GOT3 (cell line): ENCODE measurements at regions not wholly inside any gene's neighbourhood (a gene's known extent, or its start where the extent isn't known, plus 50 kb on each side); places are given as distances from the start of the nearest gene placed in this dataset.

Experiments used
- DNase-seq: peaks from one replicate; lab custom pipeline; 2025; ENCODE audit warnings: mixed read lengths; lab: John Stamatoyannopoulos, UW

DNA sequence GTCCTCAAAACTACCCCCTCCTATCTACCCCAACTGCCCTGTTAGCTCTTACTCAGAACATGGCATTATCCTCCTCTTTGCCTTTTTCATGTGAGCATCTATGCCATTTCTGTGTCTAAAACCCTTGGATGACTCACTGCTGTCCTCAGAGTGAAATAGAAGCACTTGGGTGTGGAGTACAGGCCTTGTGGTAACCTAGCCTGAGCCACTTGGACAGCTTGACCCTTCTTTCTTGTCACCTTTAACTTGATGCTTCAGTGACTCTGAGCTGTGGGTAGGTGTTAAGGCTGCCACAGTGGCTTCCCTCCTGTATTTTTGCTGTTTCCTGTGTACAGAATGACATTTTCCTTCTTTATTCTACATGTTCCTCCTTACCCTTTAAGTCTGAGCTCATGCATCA, 391.4 kb downstream of the SH3GL2 start:
- DNase-seq = no peak

DNA sequence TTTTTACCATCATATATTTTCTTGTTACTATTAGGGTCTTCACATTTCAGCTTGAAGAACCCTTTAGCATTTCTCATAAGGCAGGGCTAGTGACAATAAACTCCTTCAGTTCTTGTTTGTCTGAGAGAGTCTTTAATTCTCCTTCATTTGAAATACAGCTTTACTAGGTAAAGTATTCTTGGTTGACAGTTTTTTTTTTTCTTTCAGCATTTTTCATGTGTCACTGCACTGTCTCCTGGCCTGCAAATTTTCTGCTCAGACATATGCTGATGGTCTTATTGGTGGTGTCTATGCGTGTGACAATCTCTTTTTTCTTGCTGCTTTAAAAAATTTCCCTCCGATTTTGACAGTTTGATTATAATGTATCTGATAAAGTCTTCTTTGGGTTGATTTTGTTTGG, 399.9 kb downstream of the SH3GL2 start:
- no peak for DNase-seq

- no peak for DNase-seq
These were observed 407.7 kb downstream of the SH3GL2 start for GRCh38 chr9:17986595-17986994.

- no peak for DNase-seq
These were observed 408.3 kb downstream of the SH3GL2 start for GRCh38 chr9:17987189-17987588.

DNA sequence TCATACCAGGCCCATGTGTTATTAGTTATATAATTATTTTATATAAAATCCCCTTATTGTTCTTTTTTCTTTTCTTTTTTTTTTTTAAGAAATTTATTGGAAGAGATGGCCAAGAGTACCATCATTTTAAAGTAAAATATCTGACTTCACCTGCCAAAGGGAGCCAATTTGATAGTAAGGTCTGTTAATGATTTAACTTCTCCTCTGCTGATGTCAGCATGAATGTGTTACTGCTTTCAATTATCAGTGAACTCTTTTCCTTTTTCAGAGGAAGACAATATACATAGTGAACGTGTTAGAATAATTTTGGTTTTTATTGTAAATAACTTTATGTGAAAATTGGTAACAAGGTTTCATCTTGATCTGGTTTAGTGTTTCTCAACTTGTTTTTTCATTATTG, 409.6 kb downstream of the SH3GL2 start:
- no peak for DNase-seq

DNA sequence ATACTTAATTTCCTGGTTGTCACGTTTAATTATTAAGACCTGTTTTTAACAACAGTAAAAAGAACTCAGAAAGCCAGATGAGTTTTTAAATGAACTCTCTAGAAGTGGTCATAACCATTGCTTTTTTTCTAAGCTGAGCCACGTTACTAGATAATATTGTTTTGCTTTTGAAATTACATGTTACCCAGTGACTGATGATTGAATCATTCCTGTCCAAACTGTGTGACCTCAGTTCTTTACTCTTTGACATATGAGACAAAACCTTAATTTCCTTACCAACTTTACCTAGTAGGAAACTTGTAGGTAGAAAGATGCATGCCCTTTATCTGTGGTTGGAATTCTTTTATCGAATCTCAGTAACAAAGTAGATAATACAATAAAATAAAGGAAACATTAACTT, 411.7 kb downstream of the SH3GL2 start:
- DNase-seq = no peak

GRCh38 chr9:17993024-17993423, 414.2 kb downstream of the SH3GL2 start:
- DNase-seq = no peak

DNA sequence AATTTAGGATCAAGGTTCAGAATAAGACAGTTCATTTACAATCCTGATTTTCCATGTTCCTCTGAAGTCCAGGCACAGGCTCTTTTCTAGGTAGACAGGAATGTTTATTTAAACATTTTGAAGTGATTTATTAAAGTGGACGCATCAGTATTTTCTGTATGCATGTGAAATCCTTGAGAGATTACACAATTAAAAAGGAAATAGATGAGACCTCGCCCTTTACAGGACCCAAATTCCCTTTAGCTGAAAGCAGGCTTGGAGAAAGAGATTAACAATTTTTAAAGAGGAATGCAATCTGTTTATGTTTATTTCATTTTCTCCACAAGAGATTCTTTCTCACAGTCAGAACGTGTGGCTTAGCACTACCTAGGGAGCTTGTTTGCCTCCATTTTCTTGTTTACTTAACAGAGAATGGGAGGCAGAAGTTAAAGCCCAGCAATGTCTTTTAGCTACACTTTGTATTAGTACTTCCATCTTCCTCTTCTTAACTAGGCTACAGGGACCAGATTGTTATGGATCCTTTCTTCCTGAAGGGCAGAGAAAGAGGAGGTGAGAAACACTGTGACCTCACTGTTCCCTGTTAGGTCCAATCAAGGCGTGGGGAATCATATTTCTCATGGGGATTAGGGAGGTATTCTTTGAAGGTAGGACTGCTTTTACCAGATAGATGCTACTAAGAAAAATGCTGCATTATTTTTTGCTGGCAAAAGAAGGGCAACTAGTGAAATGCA, 416.0 kb downstream of the SH3GL2 start:
- no peak for DNase-seq

GRCh38 chr9:17996728-17997127, 417.9 kb downstream of the SH3GL2 start:
- DNase-seq = no peak

DNA sequence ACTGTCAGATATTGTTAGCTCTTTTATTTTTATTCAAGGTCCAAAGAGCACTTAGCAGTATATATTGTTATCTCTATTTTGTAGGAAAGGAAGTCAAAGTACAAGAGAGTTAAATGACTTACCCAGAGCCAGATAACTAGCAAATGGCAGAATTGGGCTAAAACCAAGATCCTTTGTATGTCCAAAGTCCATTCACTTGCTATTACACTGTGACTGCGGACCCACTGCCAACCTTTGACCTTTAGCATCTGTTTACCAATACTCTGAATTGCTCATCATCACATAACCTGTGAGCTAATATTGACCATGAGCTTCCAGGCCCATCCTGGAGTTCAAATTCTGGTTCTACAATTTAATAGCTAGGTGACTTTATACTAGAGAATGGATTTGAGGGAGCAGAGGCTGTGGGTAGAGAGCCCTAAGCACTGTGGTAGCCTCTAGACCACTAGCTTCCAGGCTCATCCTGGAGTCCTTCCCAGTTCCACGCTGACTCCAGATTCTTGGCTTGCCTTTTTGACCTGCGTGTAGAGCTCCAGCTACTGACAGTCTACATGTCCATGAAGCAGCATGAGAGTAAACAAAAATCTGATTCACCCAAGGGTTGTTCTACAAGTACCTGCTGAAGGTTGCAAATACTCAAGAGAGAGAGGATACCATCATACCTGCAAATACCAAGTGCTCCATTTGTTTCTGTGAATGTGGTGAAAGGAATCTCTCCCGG, 424.0 kb downstream of the SH3GL2 start:
- no peak for DNase-seq

- no peak for DNase-seq
These were observed 427.7 kb downstream of the SH3GL2 start for GRCh38 chr9:18006591-18006990.

GRCh38 chr9:18007621-18008020, 428.8 kb downstream of the SH3GL2 start:
- no peak for DNase-seq

GRCh38 chr9:18009902-18010301, 431.0 kb downstream of the SH3GL2 start:
- no peak for DNase-seq

DNA sequence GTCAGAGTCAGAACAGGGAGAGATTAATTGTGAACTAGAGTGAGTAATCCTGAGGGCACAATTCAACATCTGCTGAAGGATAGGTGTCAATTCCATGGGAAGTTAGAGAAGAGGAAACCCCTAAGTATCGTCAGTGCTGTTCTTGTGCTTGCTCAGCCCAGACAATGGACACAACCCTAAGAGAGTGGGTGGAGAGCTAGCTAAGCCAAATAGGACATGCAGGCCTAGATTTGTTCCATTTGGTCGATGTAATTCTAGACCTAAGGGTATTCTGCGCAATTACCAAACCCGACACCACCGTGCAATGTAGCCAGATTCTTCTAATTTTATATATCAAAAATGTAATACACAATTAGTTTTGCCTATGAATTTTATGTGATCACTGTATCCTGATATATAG, 431.6 kb downstream of the SH3GL2 start:
- DNase-seq = no peak

DNA sequence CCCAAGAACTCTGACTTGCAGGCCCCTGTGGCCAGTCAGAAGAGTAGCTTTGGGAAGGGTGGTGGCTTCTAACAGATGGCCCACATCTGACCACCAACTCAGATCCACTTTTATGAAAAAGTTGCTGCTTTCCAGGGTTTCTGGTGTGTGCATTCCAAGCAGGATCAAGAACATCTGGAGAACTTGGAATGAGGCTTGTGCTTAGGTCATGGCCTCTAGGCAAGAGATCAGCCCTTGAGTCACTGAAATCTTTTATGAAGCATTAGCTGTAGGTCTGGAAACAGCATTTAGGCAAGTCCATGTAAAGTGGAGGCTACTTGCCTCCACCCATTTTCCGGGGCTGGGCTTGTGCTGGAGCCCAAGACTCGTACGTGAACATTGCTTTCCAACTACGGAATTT, 433.3 kb downstream of the SH3GL2 start:
- DNase-seq = no peak

DNA sequence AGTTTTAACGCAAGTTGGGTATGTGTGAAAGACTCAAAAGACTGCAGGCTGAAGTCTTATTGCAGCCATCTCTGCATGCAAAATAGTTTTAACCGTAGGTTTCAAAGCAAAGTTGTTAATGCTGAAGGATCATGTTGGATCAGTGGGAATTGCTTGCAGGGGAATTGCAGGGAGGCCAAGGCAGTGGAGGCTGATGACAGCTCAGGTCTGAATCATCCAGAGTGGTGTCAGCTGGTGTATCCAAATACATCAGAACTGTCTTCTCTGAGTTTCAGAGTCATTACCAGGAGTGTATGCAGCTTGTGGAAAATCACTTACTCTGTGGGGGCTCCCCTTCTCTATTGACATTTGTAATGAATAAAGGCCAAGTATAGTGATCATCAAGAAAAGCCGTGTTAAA, 435.7 kb downstream of the SH3GL2 start:
- DNase-seq = no peak

DNA sequence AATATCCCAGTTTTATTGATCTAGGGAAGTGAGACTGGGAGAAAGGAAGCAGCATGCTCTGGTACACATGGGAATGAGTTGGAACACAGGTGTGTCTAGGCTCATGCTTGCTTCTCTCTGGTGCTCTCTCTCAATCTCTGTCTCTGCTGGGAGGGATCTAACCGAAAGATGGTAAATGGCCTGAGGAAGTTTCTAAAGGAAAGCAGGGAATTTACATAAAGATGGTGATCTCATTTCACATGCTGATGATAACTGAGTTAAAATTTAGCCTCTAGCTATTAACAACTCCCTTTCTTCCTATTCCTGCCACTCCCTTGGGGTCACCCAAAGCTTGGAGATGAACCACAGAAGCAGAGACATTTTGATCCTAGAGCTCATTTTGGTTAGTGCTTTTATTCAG, 436.2 kb downstream of the SH3GL2 start:
- no peak for DNase-seq

GRCh38 chr9:18017136-18017535, 438.3 kb downstream of the SH3GL2 start:
- DNase-seq = no peak

DNA sequence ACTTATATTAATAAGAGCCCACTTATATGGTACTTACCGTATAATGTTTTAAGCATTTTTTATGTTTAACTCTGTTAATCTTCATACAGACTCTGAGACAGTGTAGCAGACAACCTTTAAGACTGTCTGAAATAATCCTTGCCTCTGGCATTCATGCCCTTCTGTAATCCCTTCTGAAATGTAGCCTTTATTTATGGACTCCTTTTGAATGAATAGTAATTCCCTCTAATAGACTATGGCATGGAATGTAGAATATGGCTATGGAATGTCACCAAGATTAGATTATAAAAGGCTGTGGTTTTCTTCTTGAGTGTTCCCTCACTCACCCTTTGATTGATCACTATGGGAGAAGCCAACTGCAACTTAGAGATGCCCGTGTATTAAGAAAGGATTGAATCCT, 439.4 kb downstream of the SH3GL2 start:
- no peak for DNase-seq

DNA sequence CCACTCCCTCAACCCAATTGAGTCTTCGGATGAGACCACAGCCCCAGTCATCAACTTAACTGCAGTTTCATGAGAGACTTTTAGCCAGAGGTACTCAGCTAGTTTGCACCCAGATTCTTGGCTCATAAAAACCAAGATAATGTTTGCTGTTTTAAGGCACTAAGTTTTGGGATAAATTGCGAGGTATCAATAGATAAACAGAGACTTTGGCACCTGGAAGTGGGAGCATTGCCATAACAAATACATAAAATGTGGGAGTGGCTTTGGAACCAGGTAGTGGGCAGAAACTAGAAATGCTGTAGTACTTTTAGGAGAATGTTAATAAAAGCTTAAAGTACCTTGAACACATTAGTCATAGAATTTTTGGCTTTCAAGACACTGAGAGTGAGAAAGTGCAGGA, 439.8 kb downstream of the SH3GL2 start:
- no peak for DNase-seq

GRCh38 chr9:18020121-18020745, 441.4 kb downstream of the SH3GL2 start:
- no peak for DNase-seq

GRCh38 chr9:18022642-18023041, 443.8 kb downstream of the SH3GL2 start:
- no peak for DNase-seq

DNA sequence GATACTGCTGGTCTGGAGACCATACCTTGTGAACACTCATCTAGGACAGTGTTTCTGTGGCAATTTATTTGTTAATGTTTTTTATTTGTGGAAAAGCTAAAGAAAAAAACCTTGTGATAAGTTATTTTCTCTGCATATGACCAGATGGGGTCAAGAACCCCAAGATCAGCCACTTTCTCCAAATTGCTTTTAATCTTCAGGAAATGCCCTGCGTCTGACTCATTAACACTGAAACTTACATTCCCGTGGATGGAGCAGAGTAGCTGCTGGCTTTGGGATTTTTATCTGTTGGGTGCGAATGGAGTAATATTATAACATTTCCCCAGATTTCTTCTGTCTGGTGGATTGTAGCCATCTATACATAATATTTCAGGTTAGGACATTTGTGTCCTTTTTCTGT, 444.5 kb downstream of the SH3GL2 start:
- no peak for DNase-seq
